Panc1 (cell line): ENCODE measurements at regions not wholly inside any gene's neighbourhood (a gene's known extent, or its start where the extent isn't known, plus 50 kb on each side); places are given as distances from the start of the nearest gene placed in this dataset.

Experiments used
- ATAC-seq: fragments of 200-7000 bp; cut with Tn5 transposase; 2 replicates; pipeline ENCODE4 v1.9.1; 2020; ENCODE audit warnings: mild to moderate bottlenecking, moderate library complexity
- BruUV-seq: library from RNA; stranded (reverse); fragments of 400-500 nt; replicated peaks from 2 replicates; lab custom pipeline; 2021; lab: Mats Ljungman, UMichigan
- CTCF ChIA-PET: fragments of 300-600 bp; sonication (Branson Sonifier 250); formaldehyde crosslinking; loops from one replicate; lab custom pipeline; 2022; ENCODE audit warnings: antibody characterized with exemption; lab: Charles Lee
- POLR2A ChIA-PET: fragments of 300-600 bp; sonication (Branson Sonifier 250); formaldehyde crosslinking; loops from one replicate; lab custom pipeline; 2022; ENCODE audit warnings: antibody characterized with exemption; lab: Charles Lee
- DNase-seq: peaks from one replicate; pipeline ENCODE4 v3.0.0-alpha.2; 2010; ENCODE audit warnings: low read depth, low spot score
- H3K27ac ChIP-seq: 2 replicates; pipeline ENCODE4 v1.5.1; 2011; ENCODE audit warnings: mild to moderate bottlenecking, low read length, inconsistent platforms
- H3K27me3 ChIP-seq: fragments of 200-500 bp; sonication (Bioruptor generic); 2 replicates; pipeline ENCODE4 v1.6.0; 2014; ENCODE audit warnings: low read length, inconsistent platforms; ENCODE audit not compliant: control insufficient read depth, insufficient read depth
- H3K36me3 ChIP-seq: fragments of 200-500 bp; sonication (Bioruptor generic); 2 replicates; pipeline ENCODE4 v1.5.1; 2014; ENCODE audit warnings: inconsistent platforms, mild to moderate bottlenecking, low read length, moderate library complexity; ENCODE audit not compliant: control insufficient read depth, insufficient read depth
- H3K4me1 ChIP-seq: 2 replicates; pipeline ENCODE4 v1.5.1; 2011; ENCODE audit warnings: inconsistent platforms, mild to moderate bottlenecking, low read length, moderate library complexity; ENCODE audit not compliant: control insufficient read depth, insufficient read depth
- H3K4me3 ChIP-seq, 2 experiments: 2 replicates each; pipeline ENCODE4 v1.5.1; 2011 to 2012; ENCODE audit warnings: low read depth in 2 of 2, low read length in 2 of 2, mild to moderate bottlenecking in 2 of 2, inconsistent platforms in 1 of 2, moderate library complexity in 1 of 2
- H3K9me3 ChIP-seq: fragments of 200-500 bp; sonication (Bioruptor generic); 2 replicates; pipeline ENCODE4 v1.5.1; 2014; ENCODE audit warnings: low read depth, mild to moderate bottlenecking, inconsistent platforms, low read length, moderate library complexity; ENCODE audit not compliant: control insufficient read depth, insufficient read depth
- POLR2AphosphoS5 ChIP-seq: IDR thresholded peaks from 2 replicates; pipeline ENCODE4 v1.6.1; 2012; ENCODE audit warnings: mild to moderate bottlenecking, low read depth, low read length, moderate library complexity
- SIN3A ChIP-seq: IDR thresholded peaks from 2 replicates; pipeline ENCODE4 v1.6.1; 2012; ENCODE audit warnings: low read depth, mild to moderate bottlenecking, low read length, moderate library complexity, borderline replicate concordance; ENCODE audit not compliant: insufficient read depth
- TCF7L2 ChIP-seq: IDR thresholded peaks from 2 replicates; pipeline ENCODE4 v1.6.1; 2011; ENCODE audit warnings: mild to moderate bottlenecking, low read depth, low read length, inconsistent platforms
- in situ Hi-C: cut with HindIII; loops from 2 replicates; pipeline ENCODE4 v1.10.0; 2016; ENCODE audit warnings: low sequenced_read_pairs, low pct_unique_long_range_greater_than_20kb
- intact Hi-C: fragments of 100-400 bp; cut with micrococcal nuclease; formaldehyde crosslinking; loops from one replicate; pipeline ENCODE4 v1.10.0; 2022; ENCODE audit not compliant: unreplicated experiment
- TF ChIP-seq, protein P1 (sequence below): fragments of 450-650 bp; IDR thresholded peaks from 2 replicates; pipeline ENCODE4 v1.5.1; 2017; ENCODE audit warnings: mild to moderate bottlenecking
- TF ChIP-seq, protein P2 (sequence below), 2 experiments: IDR thresholded peaks; 2 replicates each; pipeline ENCODE4 v1.6.1; 2011 to 2012; ENCODE audit warnings: low read depth in 2 of 2, control low read depth in 1 of 2, low read length in 1 of 2, mild to moderate bottlenecking in 1 of 2, moderate library complexity in 1 of 2; ENCODE audit not compliant: insufficient read depth in 1 of 2

DNA sequence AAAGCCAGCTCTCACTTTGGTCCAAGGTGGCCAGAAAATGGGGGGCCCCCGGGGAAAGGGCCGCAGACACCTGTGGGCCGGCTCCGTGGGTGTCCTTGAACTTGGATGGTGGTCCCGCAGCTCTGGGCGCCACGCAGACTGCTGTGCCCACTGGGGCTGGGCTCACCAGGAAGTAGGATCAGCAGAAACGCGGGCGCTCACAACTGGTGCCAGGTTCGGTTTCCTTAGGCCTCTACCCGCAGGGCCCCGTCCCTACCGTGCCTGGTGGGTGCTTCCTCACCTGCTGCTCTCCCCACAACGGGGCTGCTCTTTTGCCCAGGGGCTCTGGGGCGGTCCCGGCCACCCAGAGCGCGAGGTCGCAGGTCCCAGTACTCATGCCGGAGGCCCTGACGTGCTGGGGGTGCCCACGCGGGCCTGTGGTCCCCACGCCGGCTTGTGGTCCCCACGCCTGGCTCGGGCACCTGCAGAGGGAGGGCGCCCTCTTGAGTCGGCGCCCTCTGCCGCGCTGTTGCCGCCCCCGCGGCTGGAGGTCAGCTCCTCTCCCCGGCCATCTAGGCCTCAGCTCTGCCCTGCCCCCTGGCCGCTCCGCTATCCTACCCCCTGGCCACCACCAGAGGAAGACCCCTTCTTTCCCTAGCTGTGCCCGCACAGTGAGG lies 1303.6 kb downstream of the UQCRFS1 start:
- CTCF ChIA-PET: no interaction called here
- no peak overlapping the region for H3K4me3 ChIP-seq
- POLR2A ChIA-PET: no interaction called here
- no peak for ATAC-seq
- in situ Hi-C loops: no loop called here
- H3K36me3 ChIP-seq: no peaks in the 10 kb centered on the region
- no peak for DNase-seq
- BruUV-seq: no TSS peak
- intact Hi-C loops: no loop called here
- H3K27me3 ChIP-seq: no peaks in the 10 kb centered on the region
- no peaks in the 10 kb centered on the region for H3K4me1 ChIP-seq
- no peaks in the 10 kb centered on the region for H3K9me3 ChIP-seq
- no peak overlapping the region for H3K27ac ChIP-seq
- TF ChIP-seq TCF7L2 (no peak), SIN3A (no peak), POLR2AphosphoS5 (no peak)
- TF ChIP-seq, protein P1, sequence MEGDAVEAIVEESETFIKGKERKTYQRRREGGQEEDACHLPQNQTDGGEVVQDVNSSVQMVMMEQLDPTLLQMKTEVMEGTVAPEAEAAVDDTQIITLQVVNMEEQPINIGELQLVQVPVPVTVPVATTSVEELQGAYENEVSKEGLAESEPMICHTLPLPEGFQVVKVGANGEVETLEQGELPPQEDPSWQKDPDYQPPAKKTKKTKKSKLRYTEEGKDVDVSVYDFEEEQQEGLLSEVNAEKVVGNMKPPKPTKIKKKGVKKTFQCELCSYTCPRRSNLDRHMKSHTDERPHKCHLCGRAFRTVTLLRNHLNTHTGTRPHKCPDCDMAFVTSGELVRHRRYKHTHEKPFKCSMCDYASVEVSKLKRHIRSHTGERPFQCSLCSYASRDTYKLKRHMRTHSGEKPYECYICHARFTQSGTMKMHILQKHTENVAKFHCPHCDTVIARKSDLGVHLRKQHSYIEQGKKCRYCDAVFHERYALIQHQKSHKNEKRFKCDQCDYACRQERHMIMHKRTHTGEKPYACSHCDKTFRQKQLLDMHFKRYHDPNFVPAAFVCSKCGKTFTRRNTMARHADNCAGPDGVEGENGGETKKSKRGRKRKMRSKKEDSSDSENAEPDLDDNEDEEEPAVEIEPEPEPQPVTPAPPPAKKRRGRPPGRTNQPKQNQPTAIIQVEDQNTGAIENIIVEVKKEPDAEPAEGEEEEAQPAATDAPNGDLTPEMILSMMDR: no peak
- TF ChIP-seq, protein P2, sequence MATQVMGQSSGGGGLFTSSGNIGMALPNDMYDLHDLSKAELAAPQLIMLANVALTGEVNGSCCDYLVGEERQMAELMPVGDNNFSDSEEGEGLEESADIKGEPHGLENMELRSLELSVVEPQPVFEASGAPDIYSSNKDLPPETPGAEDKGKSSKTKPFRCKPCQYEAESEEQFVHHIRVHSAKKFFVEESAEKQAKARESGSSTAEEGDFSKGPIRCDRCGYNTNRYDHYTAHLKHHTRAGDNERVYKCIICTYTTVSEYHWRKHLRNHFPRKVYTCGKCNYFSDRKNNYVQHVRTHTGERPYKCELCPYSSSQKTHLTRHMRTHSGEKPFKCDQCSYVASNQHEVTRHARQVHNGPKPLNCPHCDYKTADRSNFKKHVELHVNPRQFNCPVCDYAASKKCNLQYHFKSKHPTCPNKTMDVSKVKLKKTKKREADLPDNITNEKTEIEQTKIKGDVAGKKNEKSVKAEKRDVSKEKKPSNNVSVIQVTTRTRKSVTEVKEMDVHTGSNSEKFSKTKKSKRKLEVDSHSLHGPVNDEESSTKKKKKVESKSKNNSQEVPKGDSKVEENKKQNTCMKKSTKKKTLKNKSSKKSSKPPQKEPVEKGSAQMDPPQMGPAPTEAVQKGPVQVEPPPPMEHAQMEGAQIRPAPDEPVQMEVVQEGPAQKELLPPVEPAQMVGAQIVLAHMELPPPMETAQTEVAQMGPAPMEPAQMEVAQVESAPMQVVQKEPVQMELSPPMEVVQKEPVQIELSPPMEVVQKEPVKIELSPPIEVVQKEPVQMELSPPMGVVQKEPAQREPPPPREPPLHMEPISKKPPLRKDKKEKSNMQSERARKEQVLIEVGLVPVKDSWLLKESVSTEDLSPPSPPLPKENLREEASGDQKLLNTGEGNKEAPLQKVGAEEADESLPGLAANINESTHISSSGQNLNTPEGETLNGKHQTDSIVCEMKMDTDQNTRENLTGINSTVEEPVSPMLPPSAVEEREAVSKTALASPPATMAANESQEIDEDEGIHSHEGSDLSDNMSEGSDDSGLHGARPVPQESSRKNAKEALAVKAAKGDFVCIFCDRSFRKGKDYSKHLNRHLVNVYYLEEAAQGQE (IDR thresholded peaks at IDR 0.05; ENCODE audit: insufficient read depth in 1 of 2, low read depth in 2 of 2, low read length in 1 of 2): no peak

GRCh38 chr19:27906081-27906480 lies 1306.9 kb downstream of the UQCRFS1 start:
- H3K27me3 ChIP-seq: no peaks in the 10 kb centered on the region
- no peaks in the 10 kb centered on the region for H3K4me1 ChIP-seq
- intact Hi-C loops: no loop called here
- no peaks in the 10 kb centered on the region for H3K36me3 ChIP-seq
- DNase-seq (no peak), ATAC-seq (no peak)
- no peaks in the 10 kb centered on the region for H3K9me3 ChIP-seq
- ChIA-PET CTCF (no interaction called here), POLR2A (no interaction called here)
- TF ChIP-seq SIN3A: no peak
- no peak for TF ChIP-seq POLR2AphosphoS5
- TF ChIP-seq TCF7L2: no peak
- TF ChIP-seq, protein P2 (IDR thresholded peaks at IDR 0.05; ENCODE audit: insufficient read depth in 1 of 2, low read depth in 2 of 2, low read length in 1 of 2): no peak
- TF ChIP-seq, protein P1: no peak
- H3K4me3 ChIP-seq: no peak overlapping the region
- no peak overlapping the region for H3K27ac ChIP-seq
- in situ Hi-C loops: no loop called here
- no TSS peak for BruUV-seq
